GM10248 (cell line): ENCODE measurements at regions not wholly inside any gene's neighbourhood (a gene's known extent, or its start where the extent isn't known, plus 50 kb on each side); places are given as distances from the start of the nearest gene placed in this dataset.

ENCODE experiments used
- CTCF ChIA-PET: fragments of 300-600 bp; sonication (Branson Sonifier 250); formaldehyde crosslinking; extraction: SDS; loops from one replicate; lab custom pipeline; 2021; ENCODE audit warnings: antibody characterized with exemption; lab: Yijun Ruan, JAX
- POLR2A ChIA-PET: fragments of 350-650 bp; sonication (Branson Sonifier 250); formaldehyde crosslinking; extraction: SDS; loops from one replicate; lab custom pipeline; 2020; ENCODE audit warnings: antibody characterized with exemption; lab: Yijun Ruan, JAX
- DNase-seq: peaks from one replicate; pipeline ENCODE4 v3.0.0; 2012; ENCODE audit errors: extremely low spot score
- TF ChIP-seq, protein P1 (sequence below): IDR thresholded peaks from 2 replicates; pipeline ENCODE4 v1.5.1; 2012; ENCODE audit warnings: mild to moderate bottlenecking, low read depth; ENCODE audit errors: extremely low read depth, missing control alignments, control extremely low read depth

DNA sequence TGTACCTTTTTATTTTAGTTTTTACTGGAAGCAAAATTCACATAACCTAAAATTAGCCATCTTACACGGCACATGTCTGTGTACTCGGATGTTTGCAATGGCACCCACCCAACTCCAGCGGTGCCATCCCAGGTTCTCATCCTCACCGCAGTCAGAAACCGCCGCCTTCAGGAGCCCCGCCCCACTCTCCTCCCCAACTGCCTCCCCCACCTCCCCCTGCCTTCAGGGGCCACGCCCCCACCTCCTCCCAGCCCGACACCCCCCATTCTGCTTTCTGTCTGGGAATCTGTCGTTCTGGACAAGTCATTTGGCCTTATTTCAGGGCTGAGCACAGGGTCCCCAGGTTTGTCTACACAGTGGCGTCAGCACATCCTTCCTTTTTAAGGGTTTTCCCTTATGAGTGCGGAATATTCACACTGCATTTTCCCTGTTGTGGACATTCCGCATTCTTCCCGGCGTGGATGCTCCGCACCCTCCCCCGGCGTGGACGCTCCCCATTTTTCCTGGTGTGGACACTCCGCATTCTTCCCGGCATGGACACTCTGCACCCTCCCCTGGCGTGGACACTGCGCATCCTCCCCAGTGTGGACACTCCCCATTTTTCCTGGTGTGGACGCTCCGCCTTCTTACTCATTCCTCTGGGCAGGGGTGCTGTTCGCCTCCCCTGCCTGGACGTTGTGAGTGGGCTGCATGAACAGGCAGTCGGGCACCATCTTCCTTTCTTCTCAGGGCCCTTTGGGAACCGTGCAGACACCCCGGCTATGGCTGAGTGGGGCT lies 135.4 kb upstream of the NKX1-1 start:
- DNase-seq = no peak
- POLR2A ChIA-PET = no interaction called here
- CTCF ChIA-PET = no interaction called here
- TF ChIP-seq, protein P1, sequence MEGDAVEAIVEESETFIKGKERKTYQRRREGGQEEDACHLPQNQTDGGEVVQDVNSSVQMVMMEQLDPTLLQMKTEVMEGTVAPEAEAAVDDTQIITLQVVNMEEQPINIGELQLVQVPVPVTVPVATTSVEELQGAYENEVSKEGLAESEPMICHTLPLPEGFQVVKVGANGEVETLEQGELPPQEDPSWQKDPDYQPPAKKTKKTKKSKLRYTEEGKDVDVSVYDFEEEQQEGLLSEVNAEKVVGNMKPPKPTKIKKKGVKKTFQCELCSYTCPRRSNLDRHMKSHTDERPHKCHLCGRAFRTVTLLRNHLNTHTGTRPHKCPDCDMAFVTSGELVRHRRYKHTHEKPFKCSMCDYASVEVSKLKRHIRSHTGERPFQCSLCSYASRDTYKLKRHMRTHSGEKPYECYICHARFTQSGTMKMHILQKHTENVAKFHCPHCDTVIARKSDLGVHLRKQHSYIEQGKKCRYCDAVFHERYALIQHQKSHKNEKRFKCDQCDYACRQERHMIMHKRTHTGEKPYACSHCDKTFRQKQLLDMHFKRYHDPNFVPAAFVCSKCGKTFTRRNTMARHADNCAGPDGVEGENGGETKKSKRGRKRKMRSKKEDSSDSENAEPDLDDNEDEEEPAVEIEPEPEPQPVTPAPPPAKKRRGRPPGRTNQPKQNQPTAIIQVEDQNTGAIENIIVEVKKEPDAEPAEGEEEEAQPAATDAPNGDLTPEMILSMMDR = no peak

DNA sequence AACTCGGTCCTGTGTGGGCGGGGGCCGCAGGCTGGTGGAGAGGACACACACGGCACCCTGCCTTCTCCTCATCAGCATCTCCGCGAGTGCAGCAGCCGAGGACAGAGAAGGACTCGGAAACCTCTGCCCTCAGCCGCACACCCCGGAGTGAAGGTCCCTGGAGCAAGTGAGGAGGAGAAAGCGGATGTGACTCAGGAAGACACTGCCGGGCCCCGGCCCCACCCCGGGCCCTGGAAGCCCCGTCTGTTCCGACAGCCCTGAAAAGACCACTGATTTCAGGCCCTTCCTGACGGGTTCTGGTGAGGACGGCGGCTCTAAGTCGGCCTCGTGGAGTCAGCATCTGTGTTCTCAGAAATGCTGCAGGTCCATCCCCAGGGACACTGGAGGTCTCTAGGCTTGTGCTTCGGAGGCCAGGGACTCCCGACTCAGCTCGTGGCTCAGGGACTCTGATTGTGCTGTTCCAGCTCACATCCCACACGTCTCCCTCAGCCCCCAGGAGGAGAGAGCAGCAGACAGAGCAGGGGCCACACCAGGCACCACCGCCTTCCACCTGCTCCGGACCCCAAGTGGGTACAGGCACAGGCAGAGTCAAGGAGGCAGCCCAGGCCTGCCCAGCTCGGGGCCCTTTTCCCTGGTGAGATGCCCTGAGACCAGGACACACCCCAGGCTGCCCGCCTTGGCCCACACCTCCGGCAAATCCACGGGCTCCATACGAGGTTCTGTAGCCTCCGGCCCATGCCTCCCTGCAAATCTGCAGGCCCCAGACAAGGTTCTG lies 134.5 kb upstream of the NKX1-1 start:
- POLR2A ChIA-PET = no interaction called here
- TF ChIP-seq, protein P1 = no peak
- CTCF ChIA-PET = no interaction called here
- no peak for DNase-seq

DNA sequence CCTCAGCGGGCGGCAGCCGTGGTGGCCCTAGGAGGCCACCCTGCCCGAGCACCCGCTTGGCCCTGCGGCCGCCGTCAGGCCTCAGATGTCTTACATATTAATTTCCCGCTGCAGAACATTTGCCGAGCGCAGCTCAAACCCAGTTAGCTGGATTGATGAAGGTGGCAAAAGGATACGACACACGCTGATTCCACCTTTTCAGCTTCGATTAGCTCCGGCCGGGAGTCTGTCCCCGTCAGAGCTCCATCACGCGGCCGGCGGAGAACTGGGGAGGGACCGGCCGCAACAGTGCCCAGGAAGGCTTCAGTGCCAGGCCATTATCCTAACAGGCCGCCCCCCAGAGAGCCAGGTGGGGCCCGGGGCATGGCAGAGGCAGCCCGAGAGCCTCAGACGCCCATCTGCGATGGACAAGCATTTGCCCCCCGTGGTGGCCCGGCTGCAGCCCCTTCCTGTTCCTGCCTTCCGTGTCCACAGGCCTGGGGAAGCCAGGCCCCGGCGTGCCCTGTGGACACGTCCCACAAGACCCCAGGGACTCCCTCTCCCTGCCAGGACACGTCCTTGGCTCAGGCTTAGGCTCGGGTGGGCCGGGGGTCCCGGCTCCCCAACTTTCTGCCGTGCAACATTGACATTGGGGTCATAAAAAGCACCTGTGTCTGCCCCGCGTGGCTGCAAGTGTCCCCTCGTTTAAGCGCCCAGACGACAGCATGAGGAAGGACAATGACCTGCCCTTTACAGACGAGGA lies 133.8 kb upstream of the NKX1-1 start:
- DNase-seq = no peak
- TF ChIP-seq, protein P1 = no peak
- ChIA-PET CTCF (interaction anchor here (1.3 kb wide), 1 partner anchor 9 kb away, joined by 7 read pairs; no protein-coding TSS in a partner anchor), POLR2A (no interaction called here)

DNA sequence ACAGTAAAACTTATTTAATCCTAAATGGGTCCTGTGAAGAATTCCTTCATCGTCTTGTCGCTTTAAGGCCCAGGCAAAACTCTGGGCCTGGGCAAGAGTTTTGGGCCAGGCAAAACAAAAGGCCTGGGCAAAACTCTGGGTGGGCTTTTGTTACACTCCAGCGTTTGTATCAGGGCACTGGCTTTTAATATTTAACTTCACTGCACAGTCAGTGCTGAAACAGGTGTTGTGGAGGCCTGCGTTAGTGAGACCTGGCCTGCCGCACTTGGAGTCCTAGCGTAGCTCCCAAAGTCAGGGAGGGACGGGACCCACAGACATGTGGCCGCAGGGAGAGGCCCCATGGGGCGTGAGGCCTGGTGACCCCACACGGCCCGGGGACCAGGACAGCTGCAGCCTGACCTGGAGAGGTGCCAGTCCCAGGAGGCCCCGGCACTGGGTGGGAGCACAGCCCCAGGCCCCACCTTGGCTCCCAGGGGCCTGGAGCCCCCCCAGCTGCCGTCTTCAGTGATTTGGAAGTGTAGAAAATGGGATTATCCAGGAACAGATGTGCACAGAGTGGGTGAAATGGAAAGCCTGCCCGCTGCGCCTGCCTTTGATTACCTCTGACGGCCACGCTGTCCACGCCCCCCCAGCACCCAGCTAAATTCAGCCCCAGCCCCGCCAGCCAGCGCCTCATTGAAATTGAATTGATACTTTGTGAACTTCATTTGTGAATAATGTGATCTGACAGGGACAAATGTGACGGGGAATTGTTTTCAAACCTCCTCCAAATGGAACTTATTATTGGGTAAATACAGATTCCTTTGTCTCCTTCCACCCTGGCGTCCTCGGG lies 132.9 kb upstream of the NKX1-1 start:
- CTCF ChIA-PET = interaction anchor here (1.3 kb wide), 1 partner anchor 10 kb away, joined by 7 read pairs; no protein-coding TSS in a partner anchor
- no peak for DNase-seq
- TF ChIP-seq, protein P1 = no peak
- POLR2A ChIA-PET = no interaction called here

DNA sequence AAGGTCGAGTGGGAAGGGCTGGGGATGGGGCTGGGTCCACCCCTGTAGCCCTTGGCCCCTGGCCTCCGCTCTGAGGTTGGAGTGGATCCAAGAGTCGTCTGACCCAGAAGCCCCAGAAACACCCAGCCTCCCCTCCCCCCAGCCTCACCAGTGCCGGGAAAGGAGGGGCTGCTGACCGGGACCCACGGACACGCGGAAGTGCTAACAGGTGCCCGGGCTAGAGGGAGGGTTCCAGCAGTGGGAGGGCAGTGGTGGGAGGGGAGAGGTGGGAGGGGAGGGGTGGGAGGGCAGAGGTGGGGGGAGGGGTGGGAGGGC lies 131.8 kb upstream of the NKX1-1 start:
- DNase-seq = no peak
- CTCF ChIA-PET = no interaction called here
- POLR2A ChIA-PET = no interaction called here
- TF ChIP-seq, protein P1 = no peak
